ENCODE measurements at regions not wholly inside any gene's neighbourhood (a gene's known extent, or its start where the extent isn't known, plus 50 kb on each side); places are given as distances from the start of the nearest gene placed in this dataset.

DNA sequence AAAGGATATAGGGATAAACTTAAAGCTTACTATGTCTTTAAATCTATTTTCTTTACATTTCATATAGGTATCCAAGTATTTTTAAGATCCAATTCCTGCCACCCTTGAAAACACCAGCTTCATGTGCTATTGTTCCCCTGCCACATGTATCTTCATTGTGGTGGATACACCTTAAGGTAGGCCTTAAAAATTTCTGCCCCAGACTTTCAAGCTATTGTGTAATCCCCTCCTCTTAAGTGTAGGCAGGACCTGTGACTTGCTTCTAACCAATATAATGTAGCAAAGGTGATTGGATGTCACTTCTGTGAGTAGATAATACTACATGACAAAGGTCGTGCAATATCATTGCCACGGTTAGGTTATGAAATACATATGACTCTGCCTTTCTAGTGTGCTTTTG, 119.5 kb downstream of the RAD51AP2 start:
- TF ChIP-seq, protein P1, sequence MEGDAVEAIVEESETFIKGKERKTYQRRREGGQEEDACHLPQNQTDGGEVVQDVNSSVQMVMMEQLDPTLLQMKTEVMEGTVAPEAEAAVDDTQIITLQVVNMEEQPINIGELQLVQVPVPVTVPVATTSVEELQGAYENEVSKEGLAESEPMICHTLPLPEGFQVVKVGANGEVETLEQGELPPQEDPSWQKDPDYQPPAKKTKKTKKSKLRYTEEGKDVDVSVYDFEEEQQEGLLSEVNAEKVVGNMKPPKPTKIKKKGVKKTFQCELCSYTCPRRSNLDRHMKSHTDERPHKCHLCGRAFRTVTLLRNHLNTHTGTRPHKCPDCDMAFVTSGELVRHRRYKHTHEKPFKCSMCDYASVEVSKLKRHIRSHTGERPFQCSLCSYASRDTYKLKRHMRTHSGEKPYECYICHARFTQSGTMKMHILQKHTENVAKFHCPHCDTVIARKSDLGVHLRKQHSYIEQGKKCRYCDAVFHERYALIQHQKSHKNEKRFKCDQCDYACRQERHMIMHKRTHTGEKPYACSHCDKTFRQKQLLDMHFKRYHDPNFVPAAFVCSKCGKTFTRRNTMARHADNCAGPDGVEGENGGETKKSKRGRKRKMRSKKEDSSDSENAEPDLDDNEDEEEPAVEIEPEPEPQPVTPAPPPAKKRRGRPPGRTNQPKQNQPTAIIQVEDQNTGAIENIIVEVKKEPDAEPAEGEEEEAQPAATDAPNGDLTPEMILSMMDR (IDR thresholded peaks at IDR 0.05): no peak
- H3K27ac Mint-ChIP-seq (ENCODE audit: unreplicated experiment): no peak overlapping the region
- no peak for DNase-seq (ENCODE audit: extremely low spot score, unreplicated experiment)
- H3K4me1 Mint-ChIP-seq (ENCODE audit: unreplicated experiment): no peaks in the 10 kb centered on the region
- H3K27me3 Mint-ChIP-seq (ENCODE audit: unreplicated experiment): no peaks in the 10 kb centered on the region
- H3K4me3 Mint-ChIP-seq (ENCODE audit: unreplicated experiment): no peak overlapping the region
- peaks cover 20% of the 10 kb centered on the region for H3K9me3 Mint-ChIP-seq (ENCODE audit: unreplicated experiment)
- H3K36me3 Mint-ChIP-seq (ENCODE audit: unreplicated experiment): no peaks in the 10 kb centered on the region

- H3K9me3 Mint-ChIP-seq (ENCODE audit: unreplicated experiment): peaks cover 30% of the 10 kb centered on the region
Measured at GRCh38 chr2:17388798-17389197, 129.4 kb downstream of the RAD51AP2 start.

DNA sequence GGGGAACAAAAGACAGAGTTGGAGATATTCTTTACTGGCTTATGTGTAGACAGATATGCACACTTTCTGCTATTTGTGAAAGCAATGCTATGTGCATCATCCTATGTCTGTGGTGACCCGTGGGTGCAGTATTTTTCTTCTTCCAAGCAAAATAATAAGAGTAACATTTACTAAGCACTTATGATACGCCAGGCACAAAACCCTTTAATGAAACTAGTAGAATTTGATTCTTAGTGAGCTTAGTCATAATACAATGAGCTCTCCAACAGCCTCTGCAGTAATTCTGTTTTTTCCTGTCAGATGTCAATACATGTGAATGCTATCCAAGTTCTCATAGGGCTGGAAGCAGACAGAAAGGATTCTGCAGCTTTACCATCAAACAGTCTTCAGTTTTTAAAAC, 130.6 kb downstream of the RAD51AP2 start:
- DNase-seq (ENCODE audit: extremely low spot score, unreplicated experiment): no peak

More at GRCh38 chr2:17388798-17389197, 129.4 kb downstream of the RAD51AP2 start:
- no peaks in the 10 kb centered on the region for H3K36me3 Mint-ChIP-seq (ENCODE audit: unreplicated experiment)
- no peaks in the 10 kb centered on the region for H3K27me3 Mint-ChIP-seq (ENCODE audit: unreplicated experiment)
- TF ChIP-seq, protein P1 (IDR thresholded peaks at IDR 0.05): no peak
- no peak overlapping the region for H3K27ac Mint-ChIP-seq (ENCODE audit: unreplicated experiment)
- H3K4me3 Mint-ChIP-seq (ENCODE audit: unreplicated experiment): no peak overlapping the region
- no peaks in the 10 kb centered on the region for H3K4me1 Mint-ChIP-seq (ENCODE audit: unreplicated experiment)
- DNase-seq (ENCODE audit: extremely low spot score, unreplicated experiment): no peak

DNA sequence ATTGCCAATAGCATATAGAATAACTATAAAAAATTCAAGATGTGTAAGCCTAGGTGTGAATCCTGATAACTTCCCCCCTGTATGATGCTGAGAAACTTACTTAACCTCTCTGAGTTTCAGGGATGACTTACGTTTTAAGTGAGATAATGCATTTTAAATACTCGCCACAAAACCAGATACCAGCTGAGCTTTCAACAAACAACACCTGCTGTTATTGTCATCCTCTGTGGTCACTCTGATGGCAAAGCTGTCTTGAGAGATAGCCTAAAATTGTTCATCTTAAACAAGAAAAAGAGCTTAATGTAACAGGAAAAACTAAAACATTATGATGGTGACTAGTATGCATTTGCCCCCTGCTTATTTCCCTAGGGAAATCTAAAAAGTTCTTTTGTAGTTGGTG, 131.5 kb downstream of the RAD51AP2 start:
- no peak overlapping the region for H3K4me3 Mint-ChIP-seq (ENCODE audit: unreplicated experiment)
- H3K27ac Mint-ChIP-seq (ENCODE audit: unreplicated experiment): no peak overlapping the region
- no peaks in the 10 kb centered on the region for H3K4me1 Mint-ChIP-seq (ENCODE audit: unreplicated experiment)
- DNase-seq (ENCODE audit: extremely low spot score, unreplicated experiment): no peak
- peaks cover 17% of the 10 kb centered on the region for H3K9me3 Mint-ChIP-seq (ENCODE audit: unreplicated experiment)
- H3K36me3 Mint-ChIP-seq (ENCODE audit: unreplicated experiment): no peaks in the 10 kb centered on the region
- TF ChIP-seq, protein P1 (IDR thresholded peaks at IDR 0.05): no peak
- H3K27me3 Mint-ChIP-seq (ENCODE audit: unreplicated experiment): no peaks in the 10 kb centered on the region

More for the DNA sequence above, 130.6 kb downstream of the RAD51AP2 start:
- Mint-ChIP-seq H3K27me3 (ENCODE audit: unreplicated experiment) (no peaks in the 10 kb centered on the region), H3K36me3 (ENCODE audit: unreplicated experiment) (no peaks in the 10 kb centered on the region), H3K9me3 (ENCODE audit: unreplicated experiment) (peaks cover 19% of the 10 kb centered on the region), H3K4me3 (ENCODE audit: unreplicated experiment) (no peak overlapping the region), H3K27ac (ENCODE audit: unreplicated experiment) (no peak overlapping the region), H3K4me1 (ENCODE audit: unreplicated experiment) (no peaks in the 10 kb centered on the region)
- TF ChIP-seq, protein P1 (IDR thresholded peaks at IDR 0.05): no peak

DNA sequence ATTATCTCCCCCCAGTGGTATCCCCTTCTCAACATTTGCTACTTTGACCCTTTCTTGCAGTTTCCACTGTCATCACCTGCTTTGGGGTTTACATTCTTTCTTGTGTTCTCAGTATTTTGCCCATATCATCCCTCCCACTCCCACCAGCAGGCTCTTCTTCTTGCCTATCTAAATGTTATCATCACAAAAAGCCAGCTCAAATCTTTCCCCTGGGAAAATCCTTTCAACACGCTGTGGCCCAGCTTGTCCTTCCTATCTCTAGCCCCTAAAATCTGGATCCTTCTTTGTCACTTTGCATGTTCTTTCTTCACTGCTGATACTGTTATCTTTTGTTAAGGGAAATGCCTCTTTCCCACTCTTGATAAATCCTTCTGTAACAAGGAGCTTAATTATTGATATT, 138.2 kb downstream of the RAD51AP2 start:
- Mint-ChIP-seq H3K4me1 (ENCODE audit: unreplicated experiment) (no peaks in the 10 kb centered on the region), H3K36me3 (ENCODE audit: unreplicated experiment) (no peaks in the 10 kb centered on the region), H3K27ac (ENCODE audit: unreplicated experiment) (no peak overlapping the region), H3K27me3 (ENCODE audit: unreplicated experiment) (no peaks in the 10 kb centered on the region), H3K9me3 (ENCODE audit: unreplicated experiment) (peaks cover 13% of the 10 kb centered on the region), H3K4me3 (ENCODE audit: unreplicated experiment) (no peak overlapping the region)
- DNase-seq (ENCODE audit: extremely low spot score, unreplicated experiment): no peak
- TF ChIP-seq, protein P1 (IDR thresholded peaks at IDR 0.05): no peak

All from osteocyte (in vitro differentiated cells).